Erythroblast (primary cell): ENCODE measurements at regions not wholly inside any gene's neighbourhood (a gene's known extent, or its start where the extent isn't known, plus 50 kb on each side); places are given as distances from the start of the nearest gene placed in this dataset.

Source experiments
- GATA1 ChIP-seq: IDR thresholded peaks from 2 replicates; pipeline ENCODE4 v1.6.1; 2011; ENCODE audit warnings: low read depth, mild to moderate bottlenecking, control low read depth, low read length, moderate library complexity
- POLR2A ChIP-seq: IDR thresholded peaks from 2 replicates; pipeline ENCODE4 v1.6.1; 2011; ENCODE audit warnings: mild to moderate bottlenecking, low read length

DNA sequence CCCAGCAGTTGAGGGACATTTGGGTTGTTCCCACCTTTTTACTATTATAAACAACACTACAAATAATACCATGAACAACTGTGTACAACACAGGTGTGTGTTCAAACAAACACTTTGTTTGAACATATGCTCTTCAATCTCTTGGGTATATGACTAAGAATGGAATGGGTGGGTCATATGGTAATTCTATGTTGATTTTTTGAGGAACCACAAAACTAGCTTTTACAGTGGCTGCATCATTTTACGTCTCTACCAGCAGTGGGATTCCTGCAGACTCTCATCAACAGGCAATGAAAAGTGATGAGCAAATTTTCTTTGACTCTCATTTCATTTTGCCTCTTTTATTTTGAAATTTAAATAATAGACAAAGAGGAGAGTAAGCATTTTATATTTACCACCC lies 116.9 kb upstream of the KLF14 start:
- no peak for TF ChIP-seq POLR2A
- TF ChIP-seq GATA1 = no peak
